Stimulated activated naive CD8-positive, alpha-beta T cell treated with anti-CD3 and anti-CD28 coated beads, Interleukin-15, Interleukin-2, amounts not matched to agents 100 ng/mL and 50 ng/mL, for 24 hours (primary cell): ENCODE measurements at regions not wholly inside any gene's neighbourhood (a gene's known extent, or its start where the extent isn't known, plus 50 kb on each side); places are given as distances from the start of the nearest gene placed in this dataset.
"Not testable (repeated sequence)": the region's sequence is repeated elsewhere in the genome, so short reads cannot be mapped to it uniquely, and the experiment has no call there.

Experiments used
- H3K27ac Mint-ChIP-seq: one replicate; pipeline ENCODE4 v1.8.0; 2021; ENCODE audit warnings: mild to moderate bottlenecking, mixed read lengths
- H3K27me3 Mint-ChIP-seq: one replicate; pipeline ENCODE4 v1.8.0; 2021; ENCODE audit warnings: mixed read lengths
- H3K36me3 Mint-ChIP-seq: one replicate; pipeline ENCODE4 v1.8.0; 2021; ENCODE audit warnings: low read depth, mixed read lengths
- H3K4me1 Mint-ChIP-seq: one replicate; pipeline ENCODE4 v1.8.0; 2021; ENCODE audit warnings: low read depth, mixed read lengths
- H3K4me3 Mint-ChIP-seq: one replicate; pipeline ENCODE4 v1.8.0; 2021; ENCODE audit warnings: mild to moderate bottlenecking, mixed read lengths
- H3K9me3 Mint-ChIP-seq: one replicate; pipeline ENCODE4 v1.8.0; 2021; ENCODE audit warnings: mixed read lengths

GRCh38 chr15:77916966-77917635, 160.4 kb downstream of the TBC1D2B start:
- not testable (repeated sequence) for H3K36me3 Mint-ChIP-seq, H3K9me3 Mint-ChIP-seq, H3K27me3 Mint-ChIP-seq, H3K4me1 Mint-ChIP-seq, H3K4me3 Mint-ChIP-seq, H3K27ac Mint-ChIP-seq

DNA sequence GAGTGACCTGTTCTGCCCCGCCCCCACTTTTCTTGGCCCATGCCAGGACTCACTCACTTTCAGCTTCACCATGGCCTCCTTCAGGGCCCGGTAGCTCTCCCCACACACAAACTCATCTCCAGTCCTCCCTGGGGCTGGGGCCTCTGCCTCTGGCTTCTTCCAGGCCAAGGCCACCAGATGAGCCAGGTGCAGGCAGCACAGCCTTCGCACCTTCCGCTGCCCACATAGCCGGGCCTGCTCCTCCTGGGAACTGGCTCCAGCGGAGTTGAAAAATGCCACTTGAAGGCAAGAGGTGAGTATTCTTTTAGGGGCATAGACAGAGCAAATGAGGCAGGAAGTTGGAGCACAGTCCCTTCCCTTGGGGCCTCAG, 161.6 kb downstream of the TBC1D2B start:
- not testable (repeated sequence) for H3K27me3 Mint-ChIP-seq, H3K27ac Mint-ChIP-seq, H3K9me3 Mint-ChIP-seq, H3K36me3 Mint-ChIP-seq, H3K4me1 Mint-ChIP-seq, H3K4me3 Mint-ChIP-seq

DNA sequence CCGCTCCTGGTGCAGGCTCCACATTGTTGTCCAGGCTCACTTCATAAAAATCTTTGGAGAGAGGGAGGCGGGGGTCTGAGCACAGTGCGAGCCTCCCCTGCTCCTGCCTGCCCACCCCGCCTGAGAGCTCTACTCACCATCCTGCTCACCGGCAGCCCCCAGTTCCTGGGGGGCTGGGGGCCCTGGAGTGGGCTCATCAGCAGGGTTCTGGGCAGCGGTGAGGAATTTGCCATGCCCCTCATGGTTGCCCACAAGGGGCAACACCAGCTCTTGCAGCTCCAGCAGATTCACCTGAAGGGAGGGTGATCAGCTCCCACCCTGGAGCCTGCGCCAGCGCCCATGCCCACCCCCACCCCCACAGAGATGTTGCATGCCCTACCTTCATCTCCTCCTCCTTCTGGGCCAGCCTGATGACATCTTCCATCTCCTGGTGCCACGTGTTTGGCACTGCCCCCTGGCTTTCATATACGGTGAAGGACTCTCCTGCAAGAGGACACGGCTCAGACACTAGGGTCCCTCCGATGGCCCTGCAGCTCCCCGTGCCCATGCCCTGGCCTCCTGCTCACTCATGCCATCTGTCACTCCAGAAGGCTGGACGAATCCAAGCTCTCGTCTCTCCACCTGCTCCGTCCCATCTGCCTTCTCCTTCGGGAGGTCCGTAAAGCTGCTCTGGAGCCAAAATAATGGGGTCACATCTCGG, 162.1 kb downstream of the TBC1D2B start:
- no peaks in the 10 kb centered on the region for H3K4me1 Mint-ChIP-seq
- no peak overlapping the region for H3K27ac Mint-ChIP-seq
- H3K9me3 Mint-ChIP-seq: no peaks in the 10 kb centered on the region
- no peaks in the 10 kb centered on the region for H3K36me3 Mint-ChIP-seq
- H3K4me3 Mint-ChIP-seq: no peak overlapping the region
- peaks cover 3% of the 10 kb centered on the region for H3K27me3 Mint-ChIP-seq

- not testable (repeated sequence) for H3K4me3 Mint-ChIP-seq, H3K36me3 Mint-ChIP-seq, H3K27me3 Mint-ChIP-seq, H3K9me3 Mint-ChIP-seq, H3K27ac Mint-ChIP-seq, H3K4me1 Mint-ChIP-seq
Observed at GRCh38 chr15:77914531-77914930, 163.0 kb downstream of the TBC1D2B start.

GRCh38 chr15:77910030-77910911, 167.2 kb downstream of the TBC1D2B start:
- H3K36me3 Mint-ChIP-seq, H3K27me3 Mint-ChIP-seq, H3K9me3 Mint-ChIP-seq, H3K4me1 Mint-ChIP-seq, H3K27ac Mint-ChIP-seq: not testable (repeated sequence)
- H3K4me3 Mint-ChIP-seq: peak overlapping the region; percentile 83

GRCh38 chr15:77909182-77909940, 168.2 kb downstream of the TBC1D2B start:
- H3K27ac Mint-ChIP-seq: no peak overlapping the region
- no peaks in the 10 kb centered on the region for H3K4me1 Mint-ChIP-seq
- H3K4me3 Mint-ChIP-seq: no peak overlapping the region
- no peaks in the 10 kb centered on the region for H3K27me3 Mint-ChIP-seq
- H3K36me3 Mint-ChIP-seq: no peaks in the 10 kb centered on the region
- H3K9me3 Mint-ChIP-seq: no peaks in the 10 kb centered on the region

- not testable (repeated sequence) for H3K4me3 Mint-ChIP-seq, H3K27me3 Mint-ChIP-seq, H3K36me3 Mint-ChIP-seq, H3K27ac Mint-ChIP-seq, H3K9me3 Mint-ChIP-seq, H3K4me1 Mint-ChIP-seq
Observed at GRCh38 chr15:77908752-77909111, 168.8 kb downstream of the TBC1D2B start.

GRCh38 chr15:77907824-77908751, 169.4 kb downstream of the TBC1D2B start:
- no peak overlapping the region for H3K27ac Mint-ChIP-seq
- H3K4me1 Mint-ChIP-seq: no peaks in the 10 kb centered on the region
- H3K4me3 Mint-ChIP-seq: no peak overlapping the region
- no peaks in the 10 kb centered on the region for H3K27me3 Mint-ChIP-seq
- no peaks in the 10 kb centered on the region for H3K9me3 Mint-ChIP-seq
- H3K36me3 Mint-ChIP-seq: no peaks in the 10 kb centered on the region

- H3K4me3 Mint-ChIP-seq, H3K9me3 Mint-ChIP-seq, H3K36me3 Mint-ChIP-seq, H3K27ac Mint-ChIP-seq, H3K27me3 Mint-ChIP-seq, H3K4me1 Mint-ChIP-seq: not testable (repeated sequence)
Observed at GRCh38 chr15:77906062-77906990, 171.2 kb downstream of the TBC1D2B start.

DNA sequence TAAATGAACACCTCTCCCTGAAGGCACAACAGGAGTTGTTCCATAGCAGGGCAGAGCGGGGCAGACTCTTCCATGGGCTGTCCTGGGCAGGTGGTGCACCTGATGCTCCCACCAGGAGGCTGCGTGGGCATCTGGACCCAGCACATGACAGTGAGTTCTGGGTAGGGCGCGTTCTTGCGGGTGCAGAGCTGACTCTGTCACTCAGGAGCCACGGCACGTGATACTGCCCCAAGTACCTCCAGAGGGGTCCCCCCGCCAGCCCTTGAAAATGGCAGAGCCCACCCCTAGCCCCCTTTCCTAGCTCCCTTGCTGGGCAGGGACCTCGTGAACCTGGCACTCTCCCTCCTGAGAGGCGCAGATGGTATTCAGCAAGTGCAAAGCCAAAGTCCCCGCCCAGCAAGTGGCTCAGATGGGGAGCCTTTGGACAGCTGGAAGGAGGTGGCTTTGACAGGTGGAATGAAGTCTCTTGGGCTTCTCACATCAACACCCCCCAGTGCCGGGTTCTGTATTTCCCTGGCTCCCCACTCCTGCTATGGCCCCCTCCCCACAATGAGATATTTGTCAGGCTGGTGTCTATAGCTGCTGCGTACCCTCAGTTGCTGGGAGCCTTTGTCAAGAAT, 172.1 kb downstream of the TBC1D2B start:
- Mint-ChIP-seq H3K27me3 (no peaks in the 10 kb centered on the region), H3K27ac (no peak overlapping the region), H3K4me1 (no peaks in the 10 kb centered on the region), H3K36me3 (no peaks in the 10 kb centered on the region), H3K4me3 (no peak overlapping the region), H3K9me3 (no peaks in the 10 kb centered on the region)

DNA sequence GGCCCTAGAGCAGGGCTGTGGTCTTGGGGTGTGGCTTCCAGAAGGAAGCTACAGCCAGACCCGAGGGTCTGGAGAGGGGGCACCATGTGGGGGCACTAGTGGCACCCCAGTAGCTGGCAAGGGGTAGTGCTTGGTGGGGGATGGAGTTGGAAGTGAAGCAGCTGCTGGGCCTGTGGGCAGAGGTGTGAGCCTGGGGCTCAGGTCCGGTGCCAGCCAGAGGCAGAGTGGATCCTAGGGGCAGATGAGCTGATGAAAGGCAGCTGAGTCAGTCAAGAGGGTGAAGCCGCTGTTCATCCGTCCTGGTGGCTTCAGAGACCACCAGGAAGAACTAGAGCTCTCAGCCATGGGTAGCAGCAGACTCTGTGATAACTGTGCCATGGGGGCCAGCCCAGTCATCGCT, 172.6 kb downstream of the TBC1D2B start:
- Mint-ChIP-seq H3K27me3 (no peaks in the 10 kb centered on the region), H3K9me3 (no peaks in the 10 kb centered on the region), H3K27ac (no peak overlapping the region), H3K4me1 (no peaks in the 10 kb centered on the region), H3K36me3 (no peaks in the 10 kb centered on the region), H3K4me3 (no peak overlapping the region)

DNA sequence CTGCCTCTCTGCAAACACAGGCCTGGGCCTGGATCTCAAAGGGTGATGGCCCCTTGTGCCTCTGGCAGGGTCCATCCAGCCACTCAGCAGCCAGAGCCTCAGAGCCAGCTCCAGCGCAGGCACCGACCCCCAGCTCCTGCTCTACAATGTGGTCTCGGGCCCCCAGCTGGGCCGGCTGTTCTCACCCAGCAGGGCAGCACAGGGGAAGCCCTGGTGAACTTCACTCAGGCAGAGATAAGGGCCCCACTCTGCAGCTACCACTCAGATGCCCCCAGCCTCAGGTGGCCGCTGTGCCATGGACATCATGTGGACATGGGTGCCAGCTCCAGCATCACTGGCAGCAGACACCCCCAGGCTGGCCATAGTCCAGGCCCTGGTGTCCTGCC, 173.1 kb downstream of the TBC1D2B start:
- Mint-ChIP-seq H3K27me3 (no peaks in the 10 kb centered on the region), H3K36me3 (no peaks in the 10 kb centered on the region), H3K4me1 (no peaks in the 10 kb centered on the region), H3K4me3 (no peak overlapping the region), H3K9me3 (no peaks in the 10 kb centered on the region), H3K27ac (no peak overlapping the region)

DNA sequence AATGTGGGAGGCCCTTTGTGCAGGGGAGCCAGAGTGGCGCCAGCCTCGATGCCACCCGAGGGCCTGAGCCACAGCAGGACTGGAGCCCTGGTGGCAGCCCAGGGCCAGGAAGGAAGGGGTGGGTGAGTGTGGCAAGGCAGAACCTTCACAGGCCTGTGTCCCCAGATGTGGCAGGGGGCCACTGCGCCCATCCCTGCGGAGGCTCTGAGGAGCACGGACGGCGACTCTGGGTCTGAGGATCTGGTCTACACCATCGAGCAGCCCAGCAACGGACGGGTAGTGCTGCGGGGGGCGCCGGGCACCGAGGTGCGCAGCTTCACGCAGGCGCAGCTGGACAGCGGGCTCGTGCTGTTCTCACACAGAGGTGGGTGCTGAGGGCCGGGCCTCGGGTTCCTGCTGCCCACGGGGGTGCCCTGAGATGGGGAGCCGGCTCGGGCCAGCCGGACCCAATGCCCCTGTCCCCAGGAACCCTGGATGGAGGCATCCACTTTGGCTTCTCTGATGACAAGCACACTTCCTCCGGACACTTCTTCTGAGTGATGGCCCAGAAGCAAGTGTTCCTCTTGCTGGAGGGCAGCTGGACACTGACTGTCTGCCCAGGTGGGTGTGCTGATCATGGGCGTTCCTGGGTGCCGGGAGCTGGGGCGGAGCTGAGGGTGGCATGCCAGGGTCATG, 173.6 kb downstream of the TBC1D2B start:
- H3K27ac Mint-ChIP-seq, H3K4me3 Mint-ChIP-seq, H3K4me1 Mint-ChIP-seq, H3K9me3 Mint-ChIP-seq, H3K27me3 Mint-ChIP-seq, H3K36me3 Mint-ChIP-seq: not testable (repeated sequence)
